Muscle layer of duodenum (tissue), 2 donors: ENCODE measurements at regions not wholly inside any gene's neighbourhood (a gene's known extent, or its start where the extent isn't known, plus 50 kb on each side); places are given as distances from the start of the nearest gene placed in this dataset.

Experiments used
- H3K27ac ChIP-seq: one replicate; pipeline ENCODE4 v1.7.0; 2013; ENCODE audit warnings: mild to moderate bottlenecking, low read length
- H3K27me3 ChIP-seq: one replicate; pipeline ENCODE4 v1.7.0; 2013; ENCODE audit warnings: low read depth, mild to moderate bottlenecking, control low read depth, low read length
- H3K36me3 ChIP-seq, 2 donors: one replicate each; pipeline ENCODE4 v1.7.0; 2013; ENCODE audit warnings: low read length in 2 of 2, control low read depth in 1 of 2, mild to moderate bottlenecking in 1 of 2; ENCODE audit not compliant: insufficient read depth in 2 of 2, control insufficient read depth in 1 of 2
- H3K4me1 ChIP-seq, 2 donors: one replicate each; pipeline ENCODE4 v1.7.0; 2013; ENCODE audit warnings: low read length in 2 of 2, mild to moderate bottlenecking in 2 of 2, control low read depth in 1 of 2, moderate library complexity in 1 of 2; ENCODE audit not compliant: insufficient read depth in 2 of 2, control insufficient read depth in 1 of 2
- H3K4me3 ChIP-seq, 2 donors: one replicate each; pipeline ENCODE4 v1.7.0; 2013; ENCODE audit warnings: low read length in 2 of 2, low read depth in 1 of 2, mild to moderate bottlenecking in 1 of 2
- H3K9me3 ChIP-seq, 2 donors: one replicate each; pipeline ENCODE4 v1.7.0; 2013; ENCODE audit warnings: low read length in 2 of 2, control low read depth in 1 of 2, mild to moderate bottlenecking in 1 of 2; ENCODE audit not compliant: control insufficient read depth in 1 of 2
- donor health status: healthy.

GRCh38 chr4:15341733-15342300 lies 86.0 kb upstream of the C1QTNF7 start:
- Histone ChIP-seq H3K27ac (no peak overlapping the region), H3K9me3 (no peaks in the 10 kb centered on the region)

GRCh38 chr4:15343000-15343399 lies 84.8 kb upstream of the C1QTNF7 start:
- H3K27me3 ChIP-seq, result no peaks in the 10 kb centered on the region
- H3K4me3 ChIP-seq, result no peak overlapping the region
- H3K27ac ChIP-seq, result no peak overlapping the region
- H3K4me1 ChIP-seq, result peaks cover 0 to 4% of the 10 kb centered on the region in 2 donors
- no peaks in the 10 kb centered on the region for H3K36me3 ChIP-seq
- no peaks in the 10 kb centered on the region for H3K9me3 ChIP-seq

More at GRCh38 chr4:15341733-15342300, 86.0 kb upstream of the C1QTNF7 start:
- H3K4me1 ChIP-seq, result peaks cover 0 to 4% of the 10 kb centered on the region in 2 donors
- no peaks in the 10 kb centered on the region for H3K36me3 ChIP-seq
- no peaks in the 10 kb centered on the region for H3K27me3 ChIP-seq
- H3K4me3 ChIP-seq, result no peak overlapping the region

DNA sequence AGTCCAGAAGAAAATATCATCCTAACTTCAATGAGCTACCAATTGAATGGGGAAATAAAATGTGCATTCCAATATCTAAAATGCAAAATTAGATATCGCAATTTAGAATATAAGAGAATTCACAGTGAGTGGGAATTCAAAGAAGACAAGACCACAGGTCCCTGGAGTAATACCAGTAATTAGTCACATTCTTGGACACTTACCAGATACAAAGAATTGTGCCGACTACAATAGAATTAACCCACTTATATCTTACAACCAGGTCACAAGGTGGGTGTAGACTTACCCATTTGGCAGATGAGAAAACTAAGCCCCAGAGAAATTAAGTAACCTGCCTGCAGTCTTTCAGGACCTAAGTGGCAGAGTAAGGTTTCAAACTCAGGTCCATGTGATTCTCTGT lies 84.3 kb upstream of the C1QTNF7 start:
- Histone ChIP-seq H3K9me3 (no peaks in the 10 kb centered on the region), H3K27ac (no peak overlapping the region), H3K27me3 (no peaks in the 10 kb centered on the region), H3K36me3 (no peaks in the 10 kb centered on the region), H3K4me3 (no peak overlapping the region), H3K4me1 (peaks cover 0 to 4% of the 10 kb centered on the region in 2 donors)

GRCh38 chr4:15344041-15344440 lies 83.8 kb upstream of the C1QTNF7 start:
- Histone ChIP-seq H3K27me3 (no peaks in the 10 kb centered on the region), H3K4me3 (no peak overlapping the region), H3K27ac (no peak overlapping the region), H3K9me3 (no peaks in the 10 kb centered on the region), H3K36me3 (no peaks in the 10 kb centered on the region), H3K4me1 (peaks cover 0 to 9% of the 10 kb centered on the region in 2 donors)

DNA sequence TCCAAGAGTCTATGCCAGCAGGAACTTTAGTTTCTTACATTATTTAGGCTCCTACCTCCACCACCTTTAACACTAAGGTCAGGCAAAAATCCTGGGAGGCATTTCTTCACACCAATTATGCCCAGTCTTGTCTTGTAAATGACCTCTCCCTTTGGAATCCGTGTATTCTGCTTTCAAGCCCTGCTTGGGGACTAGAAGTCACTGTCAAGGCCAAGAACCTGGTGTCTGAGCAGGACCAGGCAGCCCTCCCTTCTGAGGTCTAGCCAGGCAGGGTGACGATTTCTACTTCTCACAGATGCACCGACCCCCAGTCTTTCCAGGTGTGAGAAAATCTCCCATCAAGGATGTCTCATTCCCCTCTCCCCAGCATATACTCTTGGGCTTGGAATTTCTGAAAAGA lies 82.7 kb upstream of the C1QTNF7 start:
- H3K4me3 ChIP-seq, result no peak overlapping the region
- H3K36me3 ChIP-seq, result no peaks in the 10 kb centered on the region
- H3K4me1 ChIP-seq, result peaks cover 0 to 18% of the 10 kb centered on the region in 2 donors
- no peaks in the 10 kb centered on the region for H3K27me3 ChIP-seq
- no peak overlapping the region for H3K27ac ChIP-seq
- H3K9me3 ChIP-seq, result no peaks in the 10 kb centered on the region

GRCh38 chr4:15348236-15348635 lies 79.6 kb upstream of the C1QTNF7 start:
- no peaks in the 10 kb centered on the region for H3K36me3 ChIP-seq
- H3K4me3 ChIP-seq, result no peak overlapping the region
- no peaks in the 10 kb centered on the region for H3K27me3 ChIP-seq
- H3K9me3 ChIP-seq, result no peaks in the 10 kb centered on the region
- H3K27ac ChIP-seq, result no peak overlapping the region
- H3K4me1 ChIP-seq, result peaks cover 0 to 29% of the 10 kb centered on the region in 2 donors

DNA sequence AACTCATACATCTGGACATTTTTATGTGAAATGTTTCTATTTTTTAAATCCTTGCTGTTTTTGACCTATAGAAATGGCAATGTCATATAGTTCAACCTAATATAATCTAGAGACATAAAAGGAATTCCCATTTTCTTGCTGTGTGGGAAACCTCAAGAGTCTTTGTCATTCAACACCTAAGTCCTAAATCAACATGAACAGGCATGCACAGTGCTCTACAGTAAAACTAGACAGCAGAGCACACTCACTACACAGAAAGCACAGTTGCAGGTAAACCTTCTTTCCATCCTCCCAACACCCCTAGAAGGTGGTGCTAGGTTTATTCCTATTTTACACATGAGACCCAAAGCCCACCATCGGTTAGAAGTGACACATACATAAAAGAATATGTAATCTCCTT lies 79.1 kb upstream of the C1QTNF7 start:
- no peaks in the 10 kb centered on the region for H3K36me3 ChIP-seq
- no peak overlapping the region for H3K4me3 ChIP-seq
- no peaks in the 10 kb centered on the region for H3K27me3 ChIP-seq
- H3K27ac ChIP-seq, result no peak overlapping the region
- no peaks in the 10 kb centered on the region for H3K9me3 ChIP-seq
- H3K4me1 ChIP-seq, result peaks cover 0 to 28% of the 10 kb centered on the region in 2 donors

DNA sequence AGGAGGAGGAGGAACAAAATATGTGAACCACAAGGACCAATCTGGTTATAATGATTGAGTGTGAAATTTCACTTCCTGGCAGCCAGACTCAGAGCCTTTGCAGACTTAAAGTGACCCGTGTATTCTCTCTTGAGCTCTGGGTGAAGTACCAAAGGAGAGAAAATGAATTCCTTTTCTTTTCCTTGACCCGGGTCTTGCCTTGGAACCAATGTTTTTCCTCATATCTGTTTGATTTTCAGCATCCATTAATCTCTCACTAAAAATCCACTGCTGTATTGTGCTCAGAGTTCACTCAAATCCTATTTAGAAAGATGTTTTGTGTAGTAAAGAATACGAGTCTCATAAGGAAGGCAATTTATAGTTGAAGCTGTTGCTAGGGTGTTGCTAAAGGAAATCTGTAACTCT lies 78.3 kb upstream of the C1QTNF7 start:
- Histone ChIP-seq H3K27me3 (no peaks in the 10 kb centered on the region), H3K36me3 (no peaks in the 10 kb centered on the region), H3K27ac (no peak overlapping the region), H3K4me1 (peaks cover 0 to 25% of the 10 kb centered on the region in 2 donors), H3K9me3 (no peaks in the 10 kb centered on the region), H3K4me3 (no peak overlapping the region)

DNA sequence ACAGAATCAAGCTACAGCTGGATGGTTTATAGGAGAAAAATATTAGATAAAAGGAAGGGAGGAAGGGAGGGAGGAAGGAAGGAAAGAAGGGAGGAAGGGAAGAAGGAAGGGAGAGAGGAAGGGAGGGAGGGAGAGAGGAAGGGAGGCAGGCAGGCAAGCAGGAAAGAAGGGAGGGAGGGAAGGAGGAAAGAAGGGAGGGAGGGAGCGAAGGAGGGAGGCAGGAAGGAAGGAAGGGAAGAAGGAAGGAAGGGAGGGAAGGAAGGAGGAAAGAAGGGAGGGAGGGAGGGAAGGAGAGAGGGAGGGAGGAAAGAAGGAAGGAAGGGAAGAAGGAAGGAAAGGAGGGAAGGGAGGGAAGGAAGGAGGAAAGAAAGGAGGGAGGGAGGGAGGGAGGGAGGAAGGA lies 77.9 kb upstream of the C1QTNF7 start:
- Histone ChIP-seq H3K36me3 (no peaks in the 10 kb centered on the region), H3K4me3 (no peak overlapping the region), H3K9me3 (no peaks in the 10 kb centered on the region), H3K27me3 (no peaks in the 10 kb centered on the region), H3K4me1 (peaks cover 0 to 25% of the 10 kb centered on the region in 2 donors), H3K27ac (no peak overlapping the region)

- Histone ChIP-seq H3K4me1 (peaks cover 0 to 25% of the 10 kb centered on the region in 2 donors), H3K27me3 (no peaks in the 10 kb centered on the region), H3K27ac (no peak overlapping the region), H3K36me3 (no peaks in the 10 kb centered on the region), H3K9me3 (no peaks in the 10 kb centered on the region), H3K4me3 (no peak overlapping the region)
Observed at GRCh38 chr4:15352524-15352923, 75.3 kb upstream of the C1QTNF7 start.

- H3K4me1 ChIP-seq, result peaks cover 0 to 25% of the 10 kb centered on the region in 2 donors
- H3K36me3 ChIP-seq, result no peaks in the 10 kb centered on the region
- no peak overlapping the region for H3K4me3 ChIP-seq
- no peak overlapping the region for H3K27ac ChIP-seq
- no peaks in the 10 kb centered on the region for H3K9me3 ChIP-seq
- H3K27me3 ChIP-seq, result no peaks in the 10 kb centered on the region
Observed at GRCh38 chr4:15353207-15353606, 74.6 kb upstream of the C1QTNF7 start.
